ENCODE measurements at regions not wholly inside any gene's neighbourhood (a gene's known extent, or its start where the extent isn't known, plus 50 kb on each side); places are given as distances from the start of the nearest gene placed in this dataset.
"Not testable (repeated sequence)": the region's sequence is repeated elsewhere in the genome, so short reads cannot be mapped to it uniquely, and the experiment has no call there.

- DNase-seq (ENCODE audit: low read depth in 4 of 4, low spot score in 3 of 4), result no peak
These were observed 1786.6 kb downstream of the PLA2G4A start for GRCh38 chr1:188615321-188615720.

GRCh38 chr1:188620236-188620635 is 1791.5 kb downstream of the PLA2G4A start:
- no peak for DNase-seq (ENCODE audit: low read depth in 4 of 4, low spot score in 3 of 4)

GRCh38 chr1:188641566-188642211 is 1812.9 kb downstream of the PLA2G4A start:
- no peak for DNase-seq (ENCODE audit: low read depth in 4 of 4, low spot score in 3 of 4)

- no peak for DNase-seq (ENCODE audit: low read depth in 4 of 4, low spot score in 3 of 4)
These were observed 1814.0 kb downstream of the PLA2G4A start for GRCh38 chr1:188642704-188643103.

GRCh38 chr1:188652678-188653077 is 1823.9 kb downstream of the PLA2G4A start:
- DNase-seq (ENCODE audit: low read depth in 4 of 4, low spot score in 3 of 4), result no peak

GRCh38 chr1:188655966-188656365 is 1821.7 kb downstream of the BRINP3 start:
- not testable (repeated sequence) for DNase-seq (ENCODE audit: low read depth in 4 of 4, low spot score in 3 of 4)

- no peak for DNase-seq (ENCODE audit: low read depth in 4 of 4, low spot score in 3 of 4)
These were observed 1817.1 kb downstream of the BRINP3 start for GRCh38 chr1:188660572-188660971.

- no peak for DNase-seq (ENCODE audit: low read depth in 4 of 4, low spot score in 3 of 4)
These were observed 1812.2 kb downstream of the BRINP3 start for GRCh38 chr1:188665477-188665876.

- DNase-seq (ENCODE audit: low read depth in 4 of 4, low spot score in 3 of 4), result no peak
These were observed 1809.6 kb downstream of the BRINP3 start for GRCh38 chr1:188668083-188668482.

GRCh38 chr1:188669728-188670382 is 1807.8 kb downstream of the BRINP3 start:
- DNase-seq (ENCODE audit: low read depth in 4 of 4, low spot score in 3 of 4), result no peak

- DNase-seq (ENCODE audit: low read depth in 4 of 4, low spot score in 3 of 4), result no peak
These were observed 1806.8 kb downstream of the BRINP3 start for GRCh38 chr1:188670837-188671236.

- no peak for DNase-seq (ENCODE audit: low read depth in 4 of 4, low spot score in 3 of 4)
These were observed 1805.5 kb downstream of the BRINP3 start for GRCh38 chr1:188672153-188672552.

GRCh38 chr1:188689542-188689941 is 1788.1 kb downstream of the BRINP3 start:
- DNase-seq (ENCODE audit: low read depth in 4 of 4, low spot score in 3 of 4), result no peak

GRCh38 chr1:188700116-188700515 is 1777.5 kb downstream of the BRINP3 start:
- no peak for DNase-seq (ENCODE audit: low read depth in 4 of 4, low spot score in 3 of 4)

GRCh38 chr1:188706742-188707141 is 1770.9 kb downstream of the BRINP3 start:
- DNase-seq (ENCODE audit: low read depth in 4 of 4, low spot score in 3 of 4), result no peak

GRCh38 chr1:188708795-188709535 is 1768.7 kb downstream of the BRINP3 start:
- no peak for DNase-seq (ENCODE audit: low read depth in 4 of 4, low spot score in 3 of 4)

GRCh38 chr1:188715566-188715965 is 1762.1 kb downstream of the BRINP3 start:
- DNase-seq (ENCODE audit: low read depth in 4 of 4, low spot score in 3 of 4), result no peak

GRCh38 chr1:188719735-188720134 is 1757.9 kb downstream of the BRINP3 start:
- no peak for DNase-seq (ENCODE audit: low read depth in 4 of 4, low spot score in 3 of 4)

- DNase-seq (ENCODE audit: low read depth in 4 of 4, low spot score in 3 of 4), result no peak
These were observed 1754.2 kb downstream of the BRINP3 start for GRCh38 chr1:188723332-188724020.

GRCh38 chr1:188729039-188729438 is 1748.6 kb downstream of the BRINP3 start:
- DNase-seq (ENCODE audit: low read depth in 4 of 4, low spot score in 3 of 4), result no peak

- DNase-seq (ENCODE audit: low read depth in 4 of 4, low spot score in 3 of 4), result no peak
These were observed 1742.1 kb downstream of the BRINP3 start for GRCh38 chr1:188735567-188735966.

Measured in right renal pelvis (tissue), 4 donors.